SK-N-SH (cell line): ENCODE measurements at regions not wholly inside any gene's neighbourhood (a gene's known extent, or its start where the extent isn't known, plus 50 kb on each side); places are given as distances from the start of the nearest gene placed in this dataset.

ENCODE experiments used
- CTCF ChIA-PET: fragments of 300-600, 350-600 bp; formaldehyde crosslinking; extraction: SDS; loops from one replicate; lab custom pipeline; 2021; lab: Yijun Ruan, JAX
- POLR2A ChIA-PET: fragments of 350-600 bp; sonication (Branson Sonifier 250); formaldehyde crosslinking; extraction: SDS; loops from one replicate; lab custom pipeline; 2020; ENCODE audit warnings: antibody characterized with exemption, inconsistent platforms; lab: Yijun Ruan, JAX
- DNase-seq: peaks from one replicate; pipeline ENCODE4 v3.0.0; 2012
- H2AFZ ChIP-seq: fragments of 200-600 bp; sonication (generic); 2 replicates; pipeline ENCODE4 v1.8.1; 2016; ENCODE audit warnings: antibody characterized with exemption, mild to moderate bottlenecking, low read depth
- H3F3A ChIP-seq: fragments of 200-600 bp; sonication (generic); replicated peaks from 2 replicates; pipeline ENCODE3; 2016; ENCODE audit warnings: antibody characterized with exemption, mild to moderate bottlenecking; ENCODE audit not compliant: insufficient read depth
- H3K27ac ChIP-seq, 2 experiments: fragments of 200-500 bp in 1 of 2; fragments of 200-600 bp in 1 of 2; sonication (Bioruptor generic) in 1 of 2; sonication (generic), shearing (Covaris generic) in 1 of 2; 2 replicates each; pipeline versions ENCODE4 v1.5.1 to v1.6.1; 2014 to 2016; ENCODE audit warnings: low read depth in 2 of 2, inconsistent platforms in 1 of 2, low read length in 1 of 2, mild to moderate bottlenecking in 1 of 2, mixed read lengths in 1 of 2
- H3K27me3 ChIP-seq: fragments of 200-600 bp; sonication (generic), shearing (Covaris generic); 2 replicates; pipeline ENCODE4 v1.6.1; 2016; ENCODE audit warnings: mixed run types; ENCODE audit not compliant: insufficient read depth
- H3K36me3 ChIP-seq, 2 experiments: fragments of 200-500 bp in 1 of 2; fragments of 200-600 bp in 1 of 2; sonication (Bioruptor generic) in 1 of 2; sonication (generic) in 1 of 2; replicated peaks in 1 of 2; 2 replicates each; pipeline versions ENCODE3 to v1.5.1; 2014 to 2016; ENCODE audit warnings: low read length in 1 of 2, mild to moderate bottlenecking in 1 of 2; ENCODE audit not compliant: insufficient read depth in 2 of 2, control insufficient read depth in 1 of 2
- H3K4me1 ChIP-seq, 2 experiments: fragments of 200-500 bp in 1 of 2; fragments of 200-600 bp in 1 of 2; sonication (Bioruptor generic) in 1 of 2; sonication (generic), shearing (Covaris generic) in 1 of 2; 2 replicates each; pipeline versions ENCODE4 v1.5.1 to v1.6.1; 2014 to 2016; ENCODE audit warnings: low read depth in 1 of 2, low read length in 1 of 2, mixed run types in 1 of 2; ENCODE audit not compliant: insufficient read depth in 2 of 2, control insufficient read depth in 1 of 2
- H3K4me2 ChIP-seq: fragments of 200-600 bp; sonication (generic), shearing (Covaris generic); 2 replicates; pipeline ENCODE4 v1.6.1; 2017; ENCODE audit warnings: mixed run types
- H3K4me3 ChIP-seq, 2 experiments: fragments of 200-500 bp in 1 of 2; fragments of 200-600 bp in 1 of 2; sonication (Bioruptor generic) in 1 of 2; sonication (generic), shearing (Covaris generic) in 1 of 2; 2 replicates each; pipeline versions ENCODE4 v1.5.1 to v1.8.1; 2014 to 2016; ENCODE audit warnings: low read depth in 2 of 2, inconsistent platforms in 1 of 2, low read length in 1 of 2, mild to moderate bottlenecking in 1 of 2, mixed read lengths in 1 of 2, moderate library complexity in 1 of 2
- H3K79me2 ChIP-seq: fragments of 200-600 bp; sonication (generic); 2 replicates; pipeline ENCODE4 v1.8.1; 2017; ENCODE audit warnings: mild to moderate bottlenecking; ENCODE audit not compliant: insufficient read depth
- H3K9ac ChIP-seq: fragments of 200-600 bp; sonication (generic); 2 replicates; pipeline ENCODE4 v1.6.1; 2017; ENCODE audit warnings: mixed run types
- H3K9me2 ChIP-seq: fragments of 200-600 bp; sonication (generic); 2 replicates; pipeline ENCODE4 v1.6.1; 2017; ENCODE audit warnings: mixed run types
- H3K9me3 ChIP-seq: fragments of 200-600 bp; sonication (generic); 2 replicates; pipeline ENCODE4 v1.6.1; 2017; ENCODE audit warnings: mixed run types, mild to moderate bottlenecking, moderate library complexity
- H4K20me1 ChIP-seq: fragments of 200-600 bp; sonication (generic); 2 replicates; pipeline ENCODE4 v1.6.1; 2017; ENCODE audit warnings: mild to moderate bottlenecking, mixed run types; ENCODE audit not compliant: insufficient read depth
- EP300 ChIP-seq, 2 experiments: IDR thresholded peaks; 2 replicates each; pipeline versions ENCODE4 v1.4.0 to v1.6.1; 2012; ENCODE audit warnings: borderline replicate concordance in 1 of 2, low read depth in 1 of 2, low read length in 1 of 2
- GATA2 ChIP-seq: sonication (generic); formaldehyde crosslinking; IDR thresholded peaks from 2 replicates; pipeline ENCODE4 v1.5.0; 2020; ENCODE audit warnings: mild to moderate bottlenecking, missing genetic modification reagents
- MAX ChIP-seq: IDR thresholded peaks from 2 replicates; pipeline ENCODE4 v1.4.0; 2012; ENCODE audit warnings: low read depth
- MEF2A ChIP-seq: IDR thresholded peaks from 2 replicates; pipeline ENCODE4 v1.4.0; 2012; ENCODE audit warnings: low read depth, borderline replicate concordance
- PBX3 ChIP-seq: IDR thresholded peaks from 2 replicates; pipeline ENCODE4; 2012
- RAD21 ChIP-seq: IDR thresholded peaks from 2 replicates; pipeline ENCODE4 v1.6.1; 2012; ENCODE audit warnings: mild to moderate bottlenecking, low read length
- REST ChIP-seq: IDR thresholded peaks from 2 replicates; pipeline ENCODE4 v1.6.1; 2012; ENCODE audit warnings: mild to moderate bottlenecking, low read depth, low read length, moderate library complexity
- RFX5 ChIP-seq: IDR thresholded peaks from 2 replicates; pipeline ENCODE4 v1.6.1; 2012; ENCODE audit warnings: mild to moderate bottlenecking, improper control_type of control experiment, low read length
- TCF12 ChIP-seq: IDR thresholded peaks from 2 replicates; pipeline ENCODE4 v1.4.0; 2012
- TEAD4 ChIP-seq: IDR thresholded peaks from 2 replicates; pipeline ENCODE4 v1.4.0; 2012; ENCODE audit warnings: mild to moderate bottlenecking, borderline replicate concordance; ENCODE audit not compliant: insufficient read depth
- USF2 ChIP-seq: fragments of 150-350 bp; IDR thresholded peaks from 2 replicates; pipeline ENCODE4 v1.6.1; 2017; ENCODE audit warnings: antibody characterized with exemption, low read length, low read depth, borderline replicate concordance
- WGBS: methylation state at CpG from one replicate; pipeline ENCODE4 v1.1.6; 2017; ENCODE audit warnings: low lambda C conversion rate; 5-methylcytosine and 5-hydroxymethylcytosine counted together

- Histone ChIP-seq H3K4me3 (no peak overlapping the region), H4K20me1 (no peaks in the 10 kb centered on the region), H3K9me3 (no peaks in the 10 kb centered on the region), H3K27me3 (no peaks in the 10 kb centered on the region), H2AFZ (no peak overlapping the region), H3K79me2 (no peaks in the 10 kb centered on the region), H3K9me2 (no peaks in the 10 kb centered on the region), H3K36me3 (no peaks in the 10 kb centered on the region), H3K27ac (peak overlapping the region; percentile 47 to 69; a peak in 3 of 4 replicates), H3K4me1 (peaks cover 0 to 15% of the 10 kb centered on the region in 2 experiments; a peak in 2 of 4 replicates), H3K4me2 (no peak overlapping the region), H3K9ac (no peak overlapping the region), H3F3A (peaks cover 27% of the 10 kb centered on the region)
- TF ChIP-seq USF2: no peak
- TF ChIP-seq PBX3: peak; percentile 21; the same call in 1 of the 2 replicates
- TF ChIP-seq TEAD4: no peak
- no peak for TF ChIP-seq RAD21
- TF ChIP-seq TCF12: peak; percentile 18; the same call in 1 of the 2 replicates
- TF ChIP-seq GATA2 (CRISPR knock-in tag): no peak
- TF ChIP-seq MEF2A: peak; percentile 65; the same call in 1 of the 2 replicates
- TF ChIP-seq EP300 (IDR thresholded peaks at IDR 0.05; ENCODE audit: borderline replicate concordance in 1 of 2, low read depth in 1 of 2, low read length in 1 of 2): peak in 1 of 2 experiments; percentile 43; a peak in 1 of 4 replicates
- TF ChIP-seq REST: no peak
- TF ChIP-seq MAX: no peak
- TF ChIP-seq RFX5: no peak
- no peak for DNase-seq
- CTCF ChIA-PET: no interaction called here
- POLR2A ChIA-PET: interaction anchor here (0.6 kb wide), 1 partner anchor 113 kb away, joined by 4 read pairs; no protein-coding TSS in a partner anchor
- WGBS: 34% methylated on average over 1 of the region's 1 CpG
These were observed 104.6 kb downstream of the LYPLAL1 start for GRCh38 chr1:219278288-219278687.
